ENCODE measurements at regions not wholly inside any gene's neighbourhood (a gene's known extent, or its start where the extent isn't known, plus 50 kb on each side); places are given as distances from the start of the nearest gene placed in this dataset.

DNA sequence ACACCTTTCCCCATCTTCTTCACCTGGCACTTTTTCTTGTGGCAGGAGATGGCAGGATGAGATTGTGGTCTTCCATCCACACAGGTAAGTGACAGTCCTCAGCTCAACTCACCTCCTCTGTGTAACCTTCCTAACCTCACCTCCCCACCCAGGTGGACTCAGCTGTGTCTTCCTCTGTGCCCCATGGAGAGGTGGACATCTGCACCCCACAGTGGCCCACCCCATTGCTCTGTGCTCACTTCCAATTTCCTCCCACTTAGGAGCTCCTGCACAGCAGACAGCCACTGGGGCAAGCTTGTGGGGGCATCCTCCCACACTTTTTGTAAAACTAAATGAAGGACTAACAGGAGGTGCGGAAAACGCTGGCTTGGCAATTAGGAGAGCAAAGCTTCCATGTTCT lies 61.6 kb downstream of the MSX1 start:
- TF ChIP-seq, protein P1, sequence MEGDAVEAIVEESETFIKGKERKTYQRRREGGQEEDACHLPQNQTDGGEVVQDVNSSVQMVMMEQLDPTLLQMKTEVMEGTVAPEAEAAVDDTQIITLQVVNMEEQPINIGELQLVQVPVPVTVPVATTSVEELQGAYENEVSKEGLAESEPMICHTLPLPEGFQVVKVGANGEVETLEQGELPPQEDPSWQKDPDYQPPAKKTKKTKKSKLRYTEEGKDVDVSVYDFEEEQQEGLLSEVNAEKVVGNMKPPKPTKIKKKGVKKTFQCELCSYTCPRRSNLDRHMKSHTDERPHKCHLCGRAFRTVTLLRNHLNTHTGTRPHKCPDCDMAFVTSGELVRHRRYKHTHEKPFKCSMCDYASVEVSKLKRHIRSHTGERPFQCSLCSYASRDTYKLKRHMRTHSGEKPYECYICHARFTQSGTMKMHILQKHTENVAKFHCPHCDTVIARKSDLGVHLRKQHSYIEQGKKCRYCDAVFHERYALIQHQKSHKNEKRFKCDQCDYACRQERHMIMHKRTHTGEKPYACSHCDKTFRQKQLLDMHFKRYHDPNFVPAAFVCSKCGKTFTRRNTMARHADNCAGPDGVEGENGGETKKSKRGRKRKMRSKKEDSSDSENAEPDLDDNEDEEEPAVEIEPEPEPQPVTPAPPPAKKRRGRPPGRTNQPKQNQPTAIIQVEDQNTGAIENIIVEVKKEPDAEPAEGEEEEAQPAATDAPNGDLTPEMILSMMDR (conservative IDR thresholded peaks at IDR 0.05; ENCODE audit: low read depth, low read length) = no peak
- TF ChIP-seq EZH2phosphoT487 (IDR thresholded peaks at IDR 0.05; ENCODE audit: borderline replicate concordance, low read length) = no peak
- no peak for TF ChIP-seq EZH2 (IDR thresholded peaks at IDR 0.05; ENCODE audit: low read length, unreplicated experiment)

Data from PC-3 (cell line).